ENCODE measurements at regions not wholly inside any gene's neighbourhood (a gene's known extent, or its start where the extent isn't known, plus 50 kb on each side); places are given as distances from the start of the nearest gene placed in this dataset.
"Not testable (repeated sequence)": the region's sequence is repeated elsewhere in the genome, so short reads cannot be mapped to it uniquely, and the experiment has no call there.

DNA sequence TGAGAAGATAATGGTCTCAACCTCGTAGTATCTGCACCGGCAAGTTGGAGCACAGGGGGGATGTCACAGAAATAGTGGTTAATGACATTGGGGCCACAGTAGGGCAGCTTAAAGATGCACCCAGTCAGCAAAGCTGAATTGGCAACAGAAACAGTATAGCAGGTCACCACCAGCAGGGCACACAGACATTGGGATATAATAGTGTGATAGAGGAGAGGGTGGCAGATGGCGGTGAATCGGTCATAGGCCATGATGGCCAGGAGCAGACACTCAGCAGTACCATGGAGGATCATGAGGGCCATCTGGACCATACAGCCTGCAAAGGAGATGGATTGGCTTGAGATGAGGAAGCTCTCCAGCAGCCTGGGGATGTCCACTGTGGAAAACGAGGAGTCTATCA, 106.0 kb upstream of the OR9Q1 start:
- no peak for DNase-seq (ENCODE audit: low read depth)

DNA sequence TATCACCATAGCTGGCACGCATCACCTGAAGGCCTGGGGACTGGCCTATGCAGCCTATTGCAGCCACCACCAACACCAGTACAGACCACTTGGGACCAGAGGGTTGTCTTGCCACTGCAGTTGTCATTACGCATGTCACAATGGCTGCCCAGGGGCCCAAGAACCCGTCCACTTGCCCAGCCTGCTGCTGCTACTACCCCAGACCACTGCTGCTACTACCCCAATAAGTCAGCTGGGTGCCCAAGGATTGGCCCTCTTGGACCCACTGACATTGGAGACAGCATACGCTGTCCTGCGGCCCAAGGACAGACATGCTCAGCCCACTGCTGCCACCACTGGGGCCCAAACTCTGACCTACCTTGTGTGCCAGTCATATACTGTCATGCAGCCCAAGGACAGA, 102.7 kb upstream of the OR9Q1 start:
- DNase-seq (ENCODE audit: low read depth), result no peak

DNA sequence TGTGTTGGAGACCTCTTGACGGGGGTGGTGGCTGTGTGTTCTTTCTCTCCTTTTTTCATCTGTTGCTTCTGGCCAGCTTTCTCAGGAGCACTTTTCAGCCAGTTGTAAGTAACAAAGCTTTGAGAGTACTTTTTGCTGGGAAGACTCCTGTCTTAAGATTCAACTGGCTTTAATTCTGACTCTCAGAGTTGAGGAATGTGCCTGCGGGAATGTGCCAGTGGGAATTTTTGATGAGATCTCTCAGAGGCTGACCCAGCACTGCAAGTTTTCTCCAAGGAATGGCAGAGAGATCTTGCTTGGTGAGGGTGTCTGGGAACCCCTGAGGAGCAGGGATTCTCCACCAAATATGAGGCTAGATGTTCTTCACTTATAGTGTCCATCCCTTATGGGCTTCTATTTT, 91.6 kb upstream of the OR9Q1 start:
- DNase-seq (ENCODE audit: low read depth), result no peak

DNA sequence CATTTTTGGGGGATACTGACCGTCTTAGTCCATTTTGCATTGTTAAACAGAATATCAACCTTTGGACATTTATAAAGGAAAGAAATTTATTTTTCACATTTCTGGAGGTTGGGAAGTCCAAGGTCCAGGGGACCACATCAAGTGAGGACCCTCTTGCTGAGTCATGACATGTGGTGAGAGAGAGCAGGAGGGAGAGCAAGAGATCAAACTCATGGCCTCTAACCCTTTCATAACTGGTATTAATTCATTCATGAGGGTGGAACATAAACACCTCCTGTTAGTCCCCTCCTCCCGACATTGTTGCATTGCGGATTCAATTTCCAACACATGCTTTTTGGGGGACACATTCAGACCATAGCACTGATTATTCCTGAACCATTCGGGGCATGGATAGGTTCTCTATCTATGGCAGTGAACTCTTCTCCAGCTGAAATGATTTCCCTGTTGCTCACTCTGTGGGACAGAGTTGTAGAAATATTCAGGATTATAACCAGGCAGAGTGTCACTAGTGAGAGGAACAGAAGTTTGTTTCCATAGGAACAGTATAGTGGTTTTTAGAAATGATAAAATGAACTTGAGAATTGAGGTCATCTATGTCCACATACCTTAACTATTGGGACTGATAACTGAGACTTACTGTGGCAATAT, 88.2 kb upstream of the OR9Q1 start:
- no peak for DNase-seq (ENCODE audit: low read depth)

DNA sequence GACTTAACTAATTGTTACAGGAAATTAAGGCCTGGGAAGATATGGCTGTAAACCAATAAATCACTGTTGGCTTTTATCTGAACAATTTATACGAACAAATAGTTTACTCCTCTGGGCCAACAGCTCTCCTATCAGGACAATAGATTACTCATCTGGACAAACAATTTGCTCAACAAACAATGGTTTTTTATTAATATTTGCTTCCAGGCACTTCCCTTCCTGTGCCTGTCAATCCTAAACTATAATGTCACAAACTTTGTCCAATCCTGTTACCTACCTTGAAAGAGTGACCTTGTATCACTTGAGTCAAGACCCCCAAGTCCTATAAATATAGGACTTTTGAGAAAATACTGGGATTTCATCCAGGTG, 87.6 kb upstream of the OR9Q1 start:
- no peak for DNase-seq (ENCODE audit: low read depth)

DNA sequence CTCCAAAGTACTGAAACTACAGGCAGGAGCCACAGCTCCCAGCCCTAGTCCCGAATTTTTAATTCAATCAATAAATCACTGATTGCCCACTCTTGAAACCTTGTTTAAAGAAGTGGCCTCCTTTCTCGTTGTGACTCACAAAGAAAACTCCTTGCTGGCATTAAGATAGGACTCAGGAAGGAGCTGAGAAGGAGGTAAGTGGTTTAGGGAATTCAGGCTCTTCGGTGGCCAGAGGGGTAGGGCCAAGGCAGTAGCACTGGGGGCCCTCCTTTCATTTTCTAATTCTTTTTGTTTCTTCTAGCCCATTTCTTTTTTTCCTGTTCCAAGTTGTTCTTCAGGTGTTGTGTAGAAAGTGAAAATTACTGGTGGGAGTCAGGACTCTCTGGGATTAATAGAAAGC, 86.2 kb upstream of the OR9Q1 start:
- no peak for DNase-seq (ENCODE audit: low read depth)

DNA sequence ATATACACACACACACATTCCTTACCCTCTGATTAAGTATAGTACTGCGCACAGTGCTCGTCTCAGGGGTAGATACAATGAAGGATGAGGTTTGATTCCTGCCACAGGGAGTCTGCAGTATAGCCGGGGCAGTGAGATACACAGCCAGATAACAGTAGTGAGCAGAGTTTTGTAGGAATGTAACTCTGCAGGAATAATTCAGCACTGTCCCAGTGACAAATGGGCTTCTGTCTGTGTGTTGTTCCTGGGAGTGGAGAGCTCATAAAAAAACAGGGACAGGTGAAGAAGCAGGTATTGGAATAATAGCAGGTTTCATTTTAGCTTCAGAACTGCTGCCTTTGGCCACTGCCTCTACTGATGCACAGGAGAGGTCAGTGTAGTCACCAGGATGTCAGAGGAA, 85.3 kb upstream of the OR9Q1 start:
- no peak for DNase-seq (ENCODE audit: low read depth)

DNA sequence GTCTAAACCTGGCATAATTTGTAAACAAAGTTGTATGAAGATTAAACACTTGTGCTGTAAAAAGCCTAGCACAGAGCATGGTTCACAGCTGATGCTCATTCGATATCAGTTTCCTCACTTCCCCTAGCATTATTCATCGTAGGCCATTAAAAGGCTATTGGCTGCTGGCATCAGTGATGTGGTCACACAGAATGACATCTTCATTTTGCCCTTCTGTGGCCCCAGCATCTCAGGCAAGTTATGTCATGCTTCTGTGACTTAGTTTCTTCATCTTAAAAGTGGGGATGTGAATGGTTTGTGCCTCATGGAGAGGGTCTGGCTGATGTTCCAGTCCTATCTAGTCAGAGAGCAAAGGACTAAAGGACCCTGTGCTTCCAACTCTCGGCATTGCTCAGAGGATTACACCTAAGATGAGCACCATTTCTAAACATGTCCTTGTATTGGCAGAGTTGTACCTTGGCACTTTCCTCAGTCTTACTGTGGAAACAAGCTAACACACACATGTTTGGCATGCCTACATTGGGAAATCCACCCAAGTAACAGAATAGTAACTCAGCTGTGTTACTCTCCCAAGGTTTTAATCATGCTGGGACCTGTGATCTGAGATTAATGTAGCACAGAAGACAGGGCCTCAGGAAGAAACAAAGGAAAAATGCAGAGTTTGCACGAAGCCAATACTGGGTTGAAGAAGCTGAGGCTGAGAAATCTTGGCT, 83.5 kb upstream of the OR9Q1 start:
- no peak for DNase-seq (ENCODE audit: low read depth)

DNA sequence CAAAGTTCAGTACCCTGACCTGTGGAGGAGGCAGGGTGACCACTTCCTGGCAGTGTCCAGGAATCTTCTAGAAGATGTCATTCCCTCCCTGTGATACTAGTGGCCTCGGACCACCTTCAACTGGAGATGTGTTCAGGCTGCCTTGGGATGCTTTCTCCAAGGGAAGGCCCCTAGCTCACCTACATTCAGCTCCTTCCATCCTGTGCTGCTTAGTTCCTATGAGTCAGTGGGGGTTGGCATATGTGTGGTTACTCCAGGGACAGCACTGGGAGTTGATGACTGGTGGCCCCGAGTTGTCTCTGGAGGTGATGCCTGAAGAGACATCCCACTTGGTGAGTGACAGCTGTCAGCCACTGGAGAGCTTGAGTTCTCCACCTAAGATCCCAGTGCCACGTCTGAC, 81.8 kb upstream of the OR9Q1 start:
- no peak for DNase-seq (ENCODE audit: low read depth)

DNA sequence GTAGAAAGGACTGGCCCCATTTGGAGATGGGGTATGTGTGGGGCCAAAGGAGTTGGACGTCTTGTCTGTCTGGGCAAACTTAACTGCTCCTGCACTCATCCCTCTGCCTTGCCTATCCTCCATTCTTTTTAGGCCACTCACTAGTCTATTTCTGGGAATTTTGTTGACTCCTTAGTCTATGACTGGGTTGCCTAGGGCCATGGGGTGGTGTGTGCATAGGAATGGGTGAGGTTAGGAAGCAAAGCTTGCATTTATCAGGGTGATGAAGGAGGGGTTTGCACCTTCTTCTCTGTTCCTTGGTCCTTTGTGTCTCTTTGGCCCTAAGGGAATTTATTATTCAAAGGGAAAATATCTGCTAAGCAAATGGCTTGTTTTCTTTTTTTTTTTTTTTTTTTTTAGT, 80.9 kb upstream of the OR9Q1 start:
- no peak for DNase-seq (ENCODE audit: low read depth)

DNA sequence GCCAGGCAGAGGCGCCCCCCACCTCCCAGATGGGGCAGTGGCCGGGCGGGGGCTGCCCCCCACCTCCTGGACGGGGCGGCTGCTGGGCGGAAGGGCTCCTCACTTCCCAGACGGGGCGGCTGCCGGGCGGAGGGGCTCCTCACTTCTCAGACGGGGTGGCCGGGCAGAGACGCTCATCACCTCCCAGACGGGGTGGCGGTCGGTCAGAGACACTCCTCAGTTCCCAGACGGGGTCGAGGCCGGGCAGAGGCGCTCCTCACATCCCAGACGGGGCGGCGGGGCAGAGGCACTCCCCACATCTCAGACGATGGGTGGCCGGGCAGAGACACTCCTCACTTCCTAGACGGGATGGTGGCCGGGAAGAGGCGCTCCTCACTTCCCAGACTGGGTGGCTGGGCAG, 79.9 kb upstream of the OR9Q1 start:
- not testable (repeated sequence) for DNase-seq (ENCODE audit: low read depth)

DNA sequence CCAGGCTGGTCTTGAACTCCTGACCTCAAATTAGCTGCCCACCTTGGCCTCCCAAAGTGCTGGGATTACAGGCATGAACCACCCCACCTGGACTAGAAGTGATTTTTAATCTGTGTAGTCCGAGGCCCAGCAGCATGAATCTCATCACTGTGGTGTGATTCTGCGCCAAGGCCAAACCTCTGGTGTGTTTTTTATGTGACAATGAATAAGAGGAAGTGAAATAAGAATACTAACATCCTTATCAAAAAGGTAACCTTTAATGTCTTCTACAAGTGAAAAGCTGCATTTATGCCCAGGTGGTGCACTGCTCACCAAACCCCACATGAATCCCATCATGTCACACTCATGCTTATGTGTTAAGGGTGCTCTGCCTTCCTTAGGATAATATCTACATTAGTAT, 77.1 kb upstream of the OR9Q1 start:
- no peak for DNase-seq (ENCODE audit: low read depth)

DNA sequence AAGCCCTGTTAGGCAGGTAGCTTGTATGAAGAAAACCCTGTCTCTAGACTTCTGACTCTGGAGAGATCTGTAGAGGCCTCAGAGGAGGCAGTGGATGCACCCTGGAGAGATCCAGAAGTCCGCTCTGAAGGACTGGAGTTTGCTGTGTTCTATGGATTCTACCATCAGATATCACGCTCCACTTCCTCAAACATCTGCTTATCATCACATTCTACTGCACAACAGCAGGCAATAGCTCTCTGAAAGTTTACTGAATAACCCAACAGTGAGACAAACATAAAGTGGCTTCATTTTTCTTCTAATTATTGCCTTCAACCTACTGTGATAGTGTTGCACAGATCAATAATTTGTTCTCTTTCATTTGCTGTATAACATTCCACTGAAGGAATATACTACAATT, 59.0 kb upstream of the OR9Q1 start:
- no peak for DNase-seq (ENCODE audit: low read depth)

DNA sequence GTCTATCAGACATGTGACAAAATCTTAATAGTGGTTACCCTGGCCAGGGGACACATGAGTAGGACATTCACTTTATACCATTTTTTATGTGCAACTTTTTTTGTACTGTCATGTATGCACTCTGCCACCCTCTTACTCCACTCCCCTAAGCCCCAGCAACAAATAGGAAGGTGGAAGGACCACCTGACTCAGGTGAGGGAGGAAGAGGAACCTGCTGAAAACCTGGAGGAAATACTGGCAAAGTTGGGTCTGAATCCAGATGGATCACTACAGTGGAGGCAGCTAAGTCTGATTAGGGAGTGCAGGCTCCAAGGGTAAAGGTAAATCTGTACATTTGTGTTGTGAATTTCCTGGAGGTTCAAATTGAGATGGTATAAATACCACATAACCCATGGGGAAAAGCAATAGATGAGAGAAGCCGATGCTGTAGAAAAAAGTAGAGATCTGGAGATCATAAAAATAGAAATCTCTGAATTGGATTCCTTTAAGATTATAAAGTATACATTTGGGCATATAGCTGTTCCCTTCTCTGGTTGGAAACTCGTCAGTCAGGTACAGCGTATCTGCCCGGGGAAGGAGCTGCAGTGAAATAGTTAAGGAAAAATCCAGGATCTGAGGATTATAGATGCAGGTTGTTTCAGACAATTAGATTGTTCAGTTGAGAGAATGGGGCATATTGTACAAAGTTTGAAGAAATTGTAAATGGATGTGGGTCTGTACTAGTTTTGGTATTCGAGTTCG, 52.2 kb upstream of the OR9Q1 start:
- no peak for DNase-seq (ENCODE audit: low read depth)

DNA sequence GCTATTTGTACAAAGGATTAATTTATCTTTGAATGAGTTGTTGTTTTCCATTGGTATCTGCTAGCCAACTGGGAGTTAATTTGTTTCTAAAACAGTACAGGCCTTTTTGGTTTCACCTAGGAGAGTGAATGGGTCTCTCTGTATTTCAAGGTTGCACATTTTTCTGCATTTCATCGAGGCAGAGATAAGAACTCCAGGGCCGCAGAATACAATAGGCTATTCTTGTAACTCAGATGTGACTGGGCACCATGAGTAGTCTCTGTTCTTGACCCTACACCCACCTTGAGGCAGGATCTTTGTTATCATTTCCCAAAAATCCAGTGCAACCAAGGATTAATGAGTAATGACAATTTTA, 51.7 kb upstream of the OR9Q1 start:
- DNase-seq (ENCODE audit: low read depth), result no peak
